ENCODE measurements at regions not wholly inside any gene's neighbourhood (a gene's known extent, or its start where the extent isn't known, plus 50 kb on each side); places are given as distances from the start of the nearest gene placed in this dataset.

DNA sequence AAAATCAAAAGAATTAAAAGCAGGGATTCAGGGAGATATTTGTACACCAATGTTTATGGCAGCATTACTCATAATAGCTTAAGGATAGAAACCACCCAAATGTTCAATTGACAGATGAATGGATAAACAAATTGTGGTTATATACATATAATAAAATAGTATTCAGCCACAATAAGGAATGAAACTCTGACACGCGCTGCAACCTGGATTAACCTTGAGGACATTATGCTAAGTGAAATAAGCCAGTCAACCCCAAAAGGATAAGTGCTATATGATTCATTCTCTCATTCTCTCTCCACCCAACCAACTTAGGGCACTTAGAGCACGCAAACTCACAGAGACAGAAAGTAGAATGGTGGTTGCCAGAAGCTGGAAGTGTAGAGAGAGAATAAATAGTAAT lies 216.8 kb upstream of the SLC14A2 start (continued):
- TF ChIP-seq CHD1 (IDR thresholded peaks at IDR 0.05; ENCODE audit: low read depth, low read length) (no peak), MYC (IDR thresholded peaks at IDR 0.05; ENCODE audit: insufficient read depth, insufficient read length, insufficient replicate concordance, low read length, severe bottlenecking) (no peak), SIN3A (IDR thresholded peaks at IDR 0.05; ENCODE audit: low read depth, low read length) (no peak), NR2F1 (conservative IDR thresholded peaks at IDR 0.05) (no peak), ATF2 (IDR thresholded peaks at IDR 0.05; ENCODE audit: low read length) (no peak), ZNF622 (IDR thresholded peaks at IDR 0.05) (no peak), EZH2 (IDR thresholded peaks at IDR 0.05; ENCODE audit: borderline replicate concordance, control insufficient read depth, low read depth, low read length) (no peak), MEF2A (IDR thresholded peaks at IDR 0.05; ENCODE audit: insufficient read depth, low read depth, low read length) (no peak)
- TF ChIP-seq, protein P1, sequence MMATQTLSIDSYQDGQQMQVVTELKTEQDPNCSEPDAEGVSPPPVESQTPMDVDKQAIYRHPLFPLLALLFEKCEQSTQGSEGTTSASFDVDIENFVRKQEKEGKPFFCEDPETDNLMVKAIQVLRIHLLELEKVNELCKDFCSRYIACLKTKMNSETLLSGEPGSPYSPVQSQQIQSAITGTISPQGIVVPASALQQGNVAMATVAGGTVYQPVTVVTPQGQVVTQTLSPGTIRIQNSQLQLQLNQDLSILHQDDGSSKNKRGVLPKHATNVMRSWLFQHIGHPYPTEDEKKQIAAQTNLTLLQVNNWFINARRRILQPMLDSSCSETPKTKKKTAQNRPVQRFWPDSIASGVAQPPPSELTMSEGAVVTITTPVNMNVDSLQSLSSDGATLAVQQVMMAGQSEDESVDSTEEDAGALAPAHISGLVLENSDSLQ (IDR thresholded peaks at IDR 0.05) = no peak

- in situ Hi-C loops (cut with MboI) = no loop called here
- intact Hi-C loops (cut with micrococcal nuclease; ENCODE audit: unreplicated experiment) = no loop called here
- no TSS peak for BruUV-seq (replicated peaks)
- no peaks in the 10 kb centered on the region for H3K79me2 ChIP-seq (ENCODE audit: control insufficient read depth, insufficient read depth, low read length)
- no peaks in the 10 kb centered on the region for H3K36me3 ChIP-seq (ENCODE audit: control insufficient read depth in 2 of 2, insufficient read depth in 2 of 2, low read length in 1 of 2)
- H3K9me3 ChIP-seq (replicated peaks; ENCODE audit: control insufficient read depth, insufficient read depth, low read length) = no peaks in the 10 kb centered on the region
- H3K9ac ChIP-seq (ENCODE audit: control insufficient read depth, insufficient read depth, low read length) = no peak overlapping the region
- POLR2A ChIA-PET = no interaction called here
- no peaks in the 10 kb centered on the region for H4K20me1 ChIP-seq (ENCODE audit: control insufficient read depth, insufficient read depth)
- no peak overlapping the region for H2AFZ ChIP-seq (ENCODE audit: control insufficient read depth, low read depth, low read length)
- no peaks in the 10 kb centered on the region for H3K4me1 ChIP-seq (ENCODE audit: control insufficient read depth, insufficient read depth, low read length)
- 16% methylated on average over 2 of the region's 2 CpGs for WGBS (ENCODE audit: insufficient coverage, insufficient replicate concordance, low lambda C conversion rate, missing lambda C conversion rate)
- no peak overlapping the region for H3K4me2 ChIP-seq (ENCODE audit: control insufficient read depth, insufficient read depth)
- SMC1A ChIA-PET (ENCODE audit: uncharacterized antibody, unreplicated experiment) = no interaction called here
- H3K27ac ChIP-seq (ENCODE audit: control insufficient read depth, insufficient read depth) = no peak overlapping the region
- RAD21 ChIA-PET (ENCODE audit: unreplicated experiment) = no interaction called here
- DNase-seq (ENCODE audit: low read depth, low spot score) = no peak
- no peak for ATAC-seq
- CTCF ChIA-PET = no interaction called here
- no peak overlapping the region for H3K4me3 ChIP-seq
- TF ChIP-seq MEF2B (IDR thresholded peaks at IDR 0.05; ENCODE audit: partially characterized antibody, poor library complexity, severe bottlenecking) (no peak), NFIC (IDR thresholded peaks at IDR 0.05; ENCODE audit: low read depth, low read length) (no peak), MLLT1 (IDR thresholded peaks at IDR 0.05) (no peak), ZNF24 (IDR thresholded peaks at IDR 0.05) (no peak)
- TF ChIP-seq, protein P2, sequence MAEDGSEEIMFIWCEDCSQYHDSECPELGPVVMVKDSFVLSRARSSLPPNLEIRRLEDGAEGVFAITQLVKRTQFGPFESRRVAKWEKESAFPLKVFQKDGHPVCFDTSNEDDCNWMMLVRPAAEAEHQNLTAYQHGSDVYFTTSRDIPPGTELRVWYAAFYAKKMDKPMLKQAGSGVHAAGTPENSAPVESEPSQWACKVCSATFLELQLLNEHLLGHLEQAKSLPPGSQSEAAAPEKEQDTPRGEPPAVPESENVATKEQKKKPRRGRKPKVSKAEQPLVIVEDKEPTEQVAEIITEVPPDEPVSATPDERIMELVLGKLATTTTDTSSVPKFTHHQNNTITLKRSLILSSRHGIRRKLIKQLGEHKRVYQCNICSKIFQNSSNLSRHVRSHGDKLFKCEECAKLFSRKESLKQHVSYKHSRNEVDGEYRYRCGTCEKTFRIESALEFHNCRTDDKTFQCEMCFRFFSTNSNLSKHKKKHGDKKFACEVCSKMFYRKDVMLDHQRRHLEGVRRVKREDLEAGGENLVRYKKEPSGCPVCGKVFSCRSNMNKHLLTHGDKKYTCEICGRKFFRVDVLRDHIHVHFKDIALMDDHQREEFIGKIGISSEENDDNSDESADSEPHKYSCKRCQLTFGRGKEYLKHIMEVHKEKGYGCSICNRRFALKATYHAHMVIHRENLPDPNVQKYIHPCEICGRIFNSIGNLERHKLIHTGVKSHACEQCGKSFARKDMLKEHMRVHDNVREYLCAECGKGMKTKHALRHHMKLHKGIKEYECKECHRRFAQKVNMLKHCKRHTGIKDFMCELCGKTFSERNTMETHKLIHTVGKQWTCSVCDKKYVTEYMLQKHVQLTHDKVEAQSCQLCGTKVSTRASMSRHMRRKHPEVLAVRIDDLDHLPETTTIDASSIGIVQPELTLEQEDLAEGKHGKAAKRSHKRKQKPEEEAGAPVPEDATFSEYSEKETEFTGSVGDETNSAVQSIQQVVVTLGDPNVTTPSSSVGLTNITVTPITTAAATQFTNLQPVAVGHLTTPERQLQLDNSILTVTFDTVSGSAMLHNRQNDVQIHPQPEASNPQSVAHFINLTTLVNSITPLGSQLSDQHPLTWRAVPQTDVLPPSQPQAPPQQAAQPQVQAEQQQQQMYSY (CRISPR knock-in tag; IDR thresholded peaks at IDR 0.05) = no peak
- TF ChIP-seq, protein P3, sequence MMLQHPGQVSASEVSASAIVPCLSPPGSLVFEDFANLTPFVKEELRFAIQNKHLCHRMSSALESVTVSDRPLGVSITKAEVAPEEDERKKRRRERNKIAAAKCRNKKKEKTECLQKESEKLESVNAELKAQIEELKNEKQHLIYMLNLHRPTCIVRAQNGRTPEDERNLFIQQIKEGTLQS (IDR thresholded peaks at IDR 0.05; ENCODE audit: borderline replicate concordance, extremely low read depth, low read depth, low read length) = no peak
- no peak for FAIRE-seq
- H3K27me3 ChIP-seq (replicated peaks in 1 of 2; ENCODE audit: control insufficient read depth in 2 of 2, insufficient read depth in 2 of 2, low read length in 1 of 2) = no peaks in the 10 kb centered on the region
These were observed 216.1 kb upstream of the SLC14A2 start for GRCh38 chr18:45399146-45399545.

Measured in GM12878 (cell line).